HG03520 (cell line): ENCODE measurements at regions not wholly inside any gene's neighbourhood (a gene's known extent, or its start where the extent isn't known, plus 50 kb on each side); places are given as distances from the start of the nearest gene placed in this dataset.

Source experiments
- ATAC-seq: cut with Tn5 transposase; IDR thresholded peaks from one replicate; pipeline ENCODE4 v1.9.1; 2021; ENCODE audit warnings: mild to moderate bottlenecking, moderate library complexity; ENCODE audit not compliant: unreplicated experiment

- no peak for ATAC-seq
Observed at GRCh38 chr11:43034341-43034740, 277.5 kb upstream of the API5 start.

DNA sequence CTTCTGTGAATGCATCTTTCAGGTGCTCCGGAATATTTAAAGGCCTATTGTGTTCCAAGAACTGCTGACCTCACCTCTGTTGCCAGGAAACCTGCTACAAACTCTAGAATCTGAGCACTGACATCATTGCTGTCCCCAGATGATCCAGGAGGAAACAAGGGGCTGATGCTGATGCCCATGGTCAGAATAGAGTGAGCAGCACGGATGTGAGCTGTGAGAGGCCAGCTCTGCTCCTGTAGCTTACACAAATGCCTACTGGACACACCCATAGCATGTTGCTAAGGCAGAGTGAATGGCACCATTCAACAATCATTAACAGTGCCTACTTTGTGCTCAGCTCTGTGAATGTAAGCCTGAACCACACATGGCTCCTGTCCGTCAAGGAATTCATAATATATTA, 276.7 kb upstream of the API5 start:
- ATAC-seq: no peak

DNA sequence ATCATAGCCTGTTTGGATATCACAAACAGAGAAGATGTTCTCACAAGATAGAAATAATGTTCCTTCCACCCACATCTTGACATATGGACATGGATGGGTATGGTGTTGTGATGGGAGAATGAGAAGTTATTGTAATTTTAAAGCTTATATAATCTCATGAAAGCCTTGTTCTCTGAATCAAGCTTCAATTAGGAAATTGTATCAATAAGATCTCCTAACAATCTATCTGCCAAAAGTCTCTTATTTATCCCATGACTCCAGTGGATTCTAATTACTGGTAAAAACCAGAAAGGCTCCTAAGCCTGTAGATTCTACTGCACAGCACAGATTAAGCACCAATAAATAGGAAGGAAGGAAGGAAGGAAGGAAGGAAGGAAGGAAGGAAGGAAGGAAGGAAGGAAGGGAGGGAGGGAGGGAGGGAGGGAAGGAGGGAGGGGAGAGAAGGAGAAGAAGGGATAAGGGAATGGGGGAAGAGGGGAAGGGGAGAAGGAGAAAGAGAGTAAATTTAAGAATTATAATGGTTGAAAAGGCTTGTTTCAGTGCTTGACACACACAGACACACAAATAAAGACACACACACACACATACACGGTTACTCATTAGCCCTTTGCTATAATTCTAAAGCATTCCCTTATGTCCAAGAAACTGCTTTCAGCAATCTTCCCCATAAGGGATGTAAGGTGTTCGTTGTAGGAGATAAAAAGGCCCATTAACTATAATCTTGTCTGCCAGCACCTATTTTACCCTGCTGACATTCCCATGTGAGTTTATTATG, 258.0 kb upstream of the API5 start:
- ATAC-seq: no peak

- no peak for ATAC-seq
Observed at GRCh38 chr11:43067681-43068080, 244.1 kb upstream of the API5 start.

DNA sequence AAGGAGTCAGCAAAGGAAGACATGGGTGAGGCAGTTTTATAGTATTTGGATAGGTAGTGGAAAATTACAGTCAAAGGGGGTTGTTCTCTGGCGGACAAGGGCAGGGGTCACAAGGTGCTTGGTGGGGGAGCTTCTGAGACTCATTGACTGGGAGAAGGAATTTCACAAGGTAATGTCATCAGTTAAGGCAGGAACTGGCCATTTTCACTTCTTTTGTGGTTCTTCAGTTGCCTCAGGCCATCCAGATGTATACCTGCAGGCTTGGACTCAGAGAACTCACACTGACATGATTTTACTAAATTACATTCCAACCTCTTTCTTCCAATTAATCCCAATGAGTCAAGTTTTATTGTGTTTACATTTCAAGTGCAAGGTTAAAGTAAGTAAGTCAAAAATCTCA, 240.5 kb upstream of the API5 start:
- ATAC-seq: no peak

DNA sequence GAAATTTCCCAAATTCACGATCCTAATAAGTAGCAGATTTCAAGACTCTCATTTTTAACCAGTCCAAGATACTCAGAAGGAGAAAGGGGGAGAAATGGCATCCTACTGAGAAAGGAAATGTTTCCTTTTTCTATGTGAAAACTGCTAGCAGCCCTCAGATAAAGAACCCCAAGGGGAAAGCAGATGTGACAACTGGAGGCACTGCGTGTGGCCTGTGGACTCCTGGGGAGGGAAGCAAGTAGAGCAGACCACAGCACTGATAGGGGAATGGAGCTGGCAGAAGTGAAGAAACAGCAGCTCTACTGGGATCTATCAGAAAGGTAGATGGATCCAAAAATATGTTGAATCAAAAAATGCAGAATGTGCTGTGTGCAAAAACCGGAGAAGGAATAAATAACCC, 239.7 kb upstream of the API5 start:
- no peak for ATAC-seq

DNA sequence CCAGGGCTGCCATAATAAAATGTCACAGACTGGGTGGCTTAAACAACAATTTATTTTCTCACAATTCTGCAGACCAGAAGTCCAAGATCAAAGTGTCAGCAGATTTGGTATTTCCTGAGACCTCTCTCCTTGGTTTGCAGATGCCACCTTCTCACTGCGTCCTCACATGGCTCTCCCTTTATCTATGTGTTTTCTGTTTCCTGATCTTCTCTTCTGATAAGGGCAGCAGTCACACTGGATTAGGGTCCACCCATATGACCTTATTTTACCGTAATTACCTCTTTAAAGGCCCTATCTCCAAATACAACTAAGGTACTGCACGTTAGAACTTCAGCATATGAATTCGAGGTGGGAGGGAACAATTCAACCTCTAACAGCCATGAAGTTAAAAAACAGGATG, 238.9 kb upstream of the API5 start:
- no peak for ATAC-seq

- no peak for ATAC-seq
Observed at GRCh38 chr11:43074810-43075209, 237.0 kb upstream of the API5 start.

DNA sequence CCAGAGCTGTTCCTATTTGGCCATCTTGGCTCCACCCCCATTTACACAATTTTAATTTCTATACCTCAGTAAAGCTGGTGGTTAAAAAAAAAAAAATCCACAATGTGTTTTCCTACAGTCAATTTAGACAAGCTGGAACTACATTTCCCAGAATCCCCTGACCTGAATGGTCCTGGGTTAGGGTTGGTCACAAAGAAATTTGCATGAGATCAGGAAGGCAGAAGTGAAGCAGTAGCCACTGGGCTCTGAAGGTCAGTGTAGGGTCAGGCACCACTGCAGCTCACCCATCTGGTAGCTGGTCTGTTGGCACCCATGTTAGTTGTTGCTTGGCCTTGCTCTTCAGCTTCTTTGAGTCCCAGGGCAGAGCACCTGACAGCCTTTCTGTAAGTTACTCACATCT, 210.7 kb upstream of the API5 start:
- no peak for ATAC-seq

DNA sequence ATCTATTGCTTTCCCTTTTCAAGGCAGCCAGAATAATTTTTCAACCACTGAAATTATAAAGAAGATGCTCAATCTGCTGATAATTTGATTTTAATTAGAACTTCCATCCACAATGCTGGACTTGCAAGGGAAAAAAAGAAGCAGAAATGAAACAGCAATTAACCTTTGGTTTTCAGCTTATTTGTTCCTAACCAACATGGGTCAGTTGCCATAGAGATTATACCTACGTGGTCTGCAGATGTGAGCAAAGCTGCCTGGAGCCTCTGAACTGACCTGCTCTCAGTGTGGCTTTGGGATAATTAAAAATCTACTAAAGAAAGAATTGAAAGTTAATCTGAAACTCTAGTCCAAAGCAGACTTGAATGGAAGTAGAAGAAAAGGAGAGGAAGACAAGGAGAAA, 195.7 kb upstream of the API5 start:
- ATAC-seq: no peak

GRCh38 chr11:43119275-43119970, 192.4 kb upstream of the API5 start:
- ATAC-seq: no peak

- ATAC-seq: no peak
Observed at GRCh38 chr11:43122546-43122945, 189.2 kb upstream of the API5 start.

GRCh38 chr11:43123443-43123842, 188.4 kb upstream of the API5 start:
- ATAC-seq: no peak

GRCh38 chr11:43124272-43124935, 187.4 kb upstream of the API5 start:
- ATAC-seq: no peak

DNA sequence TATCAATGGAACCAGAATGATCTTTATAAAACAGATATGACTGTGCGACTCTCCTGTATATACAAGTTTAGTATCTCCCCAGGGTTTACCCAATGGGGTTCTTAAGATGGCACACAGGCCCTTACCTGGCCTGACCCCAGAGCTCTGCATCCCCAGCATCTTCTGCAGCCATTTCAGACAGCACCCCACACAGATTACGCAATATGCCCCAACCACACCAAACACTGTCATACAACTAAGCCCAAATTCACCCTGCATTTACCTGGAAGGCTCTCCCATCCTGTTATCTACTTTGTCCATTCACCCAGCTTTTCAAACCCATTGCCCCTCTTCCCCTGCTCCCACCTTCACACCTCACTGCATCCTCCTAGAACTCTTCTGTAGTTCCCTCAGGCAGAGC, 182.5 kb upstream of the API5 start:
- no peak for ATAC-seq

GRCh38 chr11:43130616-43131015, 181.2 kb upstream of the API5 start:
- no peak for ATAC-seq

- ATAC-seq: peak; percentile 65
Observed at GRCh38 chr11:43135966-43136534, 175.7 kb upstream of the API5 start.

GRCh38 chr11:43138621-43139140, 173.1 kb upstream of the API5 start:
- ATAC-seq: no peak

- ATAC-seq: peak; percentile 90
Observed at GRCh38 chr11:43145653-43146052, 166.1 kb upstream of the API5 start.

GRCh38 chr11:43150697-43151096, 161.1 kb upstream of the API5 start:
- ATAC-seq: no peak

DNA sequence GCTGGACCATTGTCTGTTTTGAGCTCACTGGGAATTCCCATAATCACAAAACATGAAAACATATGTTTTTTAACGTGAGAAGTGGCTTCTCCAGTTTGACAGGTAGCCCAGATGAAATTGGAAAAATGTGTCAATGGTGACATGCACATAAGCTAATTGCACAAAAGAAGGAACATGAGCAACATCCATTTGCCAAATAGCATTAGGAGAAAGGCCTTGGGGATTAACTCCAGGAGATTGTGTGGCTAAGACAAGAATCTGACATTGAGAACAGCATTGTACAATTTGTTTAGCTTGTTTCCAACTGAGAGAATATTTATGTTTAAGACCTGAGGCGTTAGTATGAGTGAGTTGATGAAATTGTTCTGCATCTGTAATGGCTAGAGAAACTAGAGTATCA, 147.0 kb upstream of the API5 start:
- no peak for ATAC-seq
